Activated T-helper 17 cell treated with anti-CD3 and anti-CD28 coated beads, Interleukin-2, amount 50 U/mL, for 72 hours (primary cell): ENCODE measurements at regions not wholly inside any gene's neighbourhood (a gene's known extent, or its start where the extent isn't known, plus 50 kb on each side); places are given as distances from the start of the nearest gene placed in this dataset.

Experiments used
- ATAC-seq: fragments of 150-1000 bp; cut with Tn5 transposase; replicated peaks from 2 replicates; pipeline ENCODE4 v1.10.0; 2021; ENCODE audit warnings: mild to moderate bottlenecking, moderate library complexity
- H3K27ac Mint-ChIP-seq: one replicate; pipeline ENCODE4 v1.8.0; 2022; ENCODE audit warnings: mixed read lengths
- H3K27me3 Mint-ChIP-seq: one replicate; pipeline ENCODE4 v1.8.0; 2022; ENCODE audit warnings: mixed read lengths
- H3K36me3 Mint-ChIP-seq: one replicate; pipeline ENCODE4 v1.8.0; 2022; ENCODE audit warnings: low read depth, mild to moderate bottlenecking, mixed read lengths
- H3K4me1 Mint-ChIP-seq: one replicate; pipeline ENCODE4 v1.8.0; 2022; ENCODE audit warnings: mixed read lengths
- H3K4me3 Mint-ChIP-seq: one replicate; pipeline ENCODE4 v1.8.0; 2022; ENCODE audit warnings: mild to moderate bottlenecking, mixed read lengths
- H3K9me3 Mint-ChIP-seq: one replicate; pipeline ENCODE4 v1.8.0; 2022; ENCODE audit warnings: mixed read lengths

DNA sequence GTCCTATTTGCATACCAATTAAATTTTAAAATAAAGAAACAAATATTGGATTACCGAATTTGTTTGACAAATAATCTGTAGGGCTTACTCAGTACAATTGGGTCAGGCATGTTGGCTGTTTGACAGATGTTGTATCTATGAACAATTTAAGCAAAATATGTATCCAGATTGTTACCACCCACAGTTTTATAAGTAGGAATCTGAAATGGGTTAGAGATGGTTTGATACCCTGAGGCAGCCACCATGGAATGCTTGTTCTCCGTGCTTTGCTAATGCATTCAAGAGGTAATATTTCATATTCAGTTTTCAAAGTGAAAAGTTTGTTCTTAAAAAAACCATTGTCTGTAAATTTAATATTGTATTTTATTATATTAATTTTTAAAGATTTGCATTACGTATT lies 285.1 kb upstream of the ARRDC3 start:
- ATAC-seq, result no peak
- no peak overlapping the region for H3K4me3 Mint-ChIP-seq
- no peaks in the 10 kb centered on the region for H3K36me3 Mint-ChIP-seq
- no peak overlapping the region for H3K27ac Mint-ChIP-seq
- no peaks in the 10 kb centered on the region for H3K4me1 Mint-ChIP-seq
- peaks cover 4% of the 10 kb centered on the region for H3K27me3 Mint-ChIP-seq
- no peaks in the 10 kb centered on the region for H3K9me3 Mint-ChIP-seq

DNA sequence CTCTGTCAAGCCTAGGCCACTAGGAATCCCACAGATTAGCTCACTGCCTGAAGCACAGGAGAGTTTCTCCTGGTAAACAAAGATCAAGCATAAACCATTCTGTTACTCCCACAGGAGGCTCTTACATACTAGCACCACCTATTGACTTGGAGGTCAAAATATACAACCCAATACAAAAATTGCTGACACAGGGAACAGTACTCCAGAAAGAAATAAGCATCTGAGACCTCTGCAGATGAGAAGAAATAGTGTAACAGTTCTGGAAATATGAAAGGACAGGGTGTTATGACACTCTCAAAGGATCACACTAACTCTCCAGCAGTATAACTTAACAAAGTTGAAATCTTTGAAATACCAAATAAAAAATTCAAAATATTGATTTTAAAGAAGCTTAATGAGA lies 269.6 kb upstream of the ARRDC3 start:
- Mint-ChIP-seq H3K4me3 (no peak overlapping the region), H3K36me3 (no peaks in the 10 kb centered on the region), H3K9me3 (peaks cover 21% of the 10 kb centered on the region), H3K27me3 (peaks cover 8% of the 10 kb centered on the region), H3K27ac (no peak overlapping the region), H3K4me1 (no peaks in the 10 kb centered on the region)
- ATAC-seq, result no peak

DNA sequence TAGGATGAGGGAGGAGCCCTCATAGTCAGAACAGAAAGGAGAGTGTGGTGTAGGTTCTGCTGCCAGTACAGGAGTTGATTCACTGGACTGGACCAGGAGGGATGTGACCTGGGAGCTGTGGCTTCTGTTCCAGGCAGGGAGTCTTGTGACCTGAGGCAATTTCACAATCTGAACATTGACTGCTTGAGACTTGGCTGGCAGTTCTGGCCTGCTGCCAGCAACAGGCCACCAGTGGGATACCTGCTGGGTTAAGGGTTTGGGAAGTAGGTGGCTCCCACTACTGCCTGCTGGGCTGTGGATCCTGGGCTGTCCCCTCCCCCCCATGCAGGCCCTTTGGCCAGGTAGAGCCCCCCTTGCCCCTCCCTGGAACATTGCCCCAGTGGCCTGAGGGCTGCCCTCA lies 268.6 kb upstream of the ARRDC3 start:
- Mint-ChIP-seq H3K9me3 (peaks cover 18% of the 10 kb centered on the region), H3K4me1 (no peaks in the 10 kb centered on the region), H3K36me3 (no peaks in the 10 kb centered on the region), H3K27ac (no peak overlapping the region), H3K4me3 (no peak overlapping the region), H3K27me3 (peaks cover 12% of the 10 kb centered on the region)
- no peak for ATAC-seq

DNA sequence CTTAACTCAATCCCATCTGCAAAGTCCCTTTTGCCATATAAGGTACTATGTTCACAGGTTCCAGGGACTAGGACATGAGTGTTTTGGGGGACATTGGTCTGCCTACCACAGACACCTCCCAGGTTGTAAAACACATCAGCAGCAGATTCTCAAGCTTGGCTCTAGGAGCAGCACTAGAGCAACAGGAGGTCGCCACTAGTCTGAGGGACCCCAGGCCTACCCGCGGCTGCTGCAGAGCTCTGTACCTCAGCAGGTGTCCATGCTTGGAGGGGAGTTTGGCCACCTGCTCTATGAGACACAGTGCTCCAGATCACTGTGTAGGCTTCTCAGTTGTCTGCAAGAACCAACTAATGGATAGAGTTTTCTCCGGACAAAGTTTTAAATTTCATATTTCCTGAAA lies 262.2 kb upstream of the ARRDC3 start:
- no peak overlapping the region for H3K4me3 Mint-ChIP-seq
- H3K9me3 Mint-ChIP-seq, result peaks cover 3% of the 10 kb centered on the region
- H3K27ac Mint-ChIP-seq, result no peak overlapping the region
- no peaks in the 10 kb centered on the region for H3K4me1 Mint-ChIP-seq
- H3K27me3 Mint-ChIP-seq, result peaks cover 13% of the 10 kb centered on the region
- H3K36me3 Mint-ChIP-seq, result no peaks in the 10 kb centered on the region
- no peak for ATAC-seq

DNA sequence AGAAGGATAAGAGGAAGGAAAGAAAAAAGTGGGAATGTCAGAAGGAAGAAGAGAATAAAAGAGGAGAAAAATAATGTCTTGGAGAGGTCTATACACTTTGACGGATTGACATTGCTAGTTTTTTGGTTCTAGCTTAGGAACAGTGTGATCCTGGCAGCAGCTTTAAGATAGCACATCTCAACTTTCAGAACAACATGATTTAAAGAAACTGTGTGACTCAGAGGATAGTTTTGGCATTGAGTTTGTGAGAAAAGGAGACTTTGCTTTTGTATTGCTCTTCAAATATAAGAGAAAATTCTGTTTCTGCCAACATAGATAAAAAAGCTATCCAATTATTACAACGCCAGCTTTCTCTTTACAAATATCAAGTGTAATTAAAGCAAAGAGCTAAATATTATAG lies 260.7 kb upstream of the ARRDC3 start:
- H3K36me3 Mint-ChIP-seq, result no peaks in the 10 kb centered on the region
- H3K4me1 Mint-ChIP-seq, result no peaks in the 10 kb centered on the region
- no peak for ATAC-seq
- no peak overlapping the region for H3K4me3 Mint-ChIP-seq
- H3K27ac Mint-ChIP-seq, result no peak overlapping the region
- peaks cover 6% of the 10 kb centered on the region for H3K27me3 Mint-ChIP-seq
- no peaks in the 10 kb centered on the region for H3K9me3 Mint-ChIP-seq

DNA sequence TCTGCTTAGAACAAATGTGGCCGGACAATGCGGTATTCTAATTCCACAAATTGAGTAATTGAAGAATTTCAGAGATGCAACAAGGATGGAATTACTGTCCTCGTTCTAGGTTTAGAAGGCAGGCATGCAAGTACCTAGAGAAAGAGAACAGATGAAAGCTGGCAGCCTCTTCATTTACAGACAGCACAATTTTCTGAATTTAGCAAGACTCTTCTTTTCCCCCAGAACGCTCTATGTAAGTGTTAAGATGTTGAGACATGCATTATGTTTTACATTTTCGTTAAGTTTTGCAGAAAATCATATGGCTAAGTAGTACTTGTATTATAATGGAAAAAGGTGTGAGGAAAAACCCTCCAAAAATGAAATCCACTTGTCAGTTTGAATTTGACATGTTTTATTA lies 259.5 kb upstream of the ARRDC3 start:
- Mint-ChIP-seq H3K4me1 (no peaks in the 10 kb centered on the region), H3K27me3 (peaks cover 6% of the 10 kb centered on the region), H3K9me3 (no peaks in the 10 kb centered on the region), H3K27ac (no peak overlapping the region), H3K36me3 (no peaks in the 10 kb centered on the region), H3K4me3 (no peak overlapping the region)
- ATAC-seq, result no peak

DNA sequence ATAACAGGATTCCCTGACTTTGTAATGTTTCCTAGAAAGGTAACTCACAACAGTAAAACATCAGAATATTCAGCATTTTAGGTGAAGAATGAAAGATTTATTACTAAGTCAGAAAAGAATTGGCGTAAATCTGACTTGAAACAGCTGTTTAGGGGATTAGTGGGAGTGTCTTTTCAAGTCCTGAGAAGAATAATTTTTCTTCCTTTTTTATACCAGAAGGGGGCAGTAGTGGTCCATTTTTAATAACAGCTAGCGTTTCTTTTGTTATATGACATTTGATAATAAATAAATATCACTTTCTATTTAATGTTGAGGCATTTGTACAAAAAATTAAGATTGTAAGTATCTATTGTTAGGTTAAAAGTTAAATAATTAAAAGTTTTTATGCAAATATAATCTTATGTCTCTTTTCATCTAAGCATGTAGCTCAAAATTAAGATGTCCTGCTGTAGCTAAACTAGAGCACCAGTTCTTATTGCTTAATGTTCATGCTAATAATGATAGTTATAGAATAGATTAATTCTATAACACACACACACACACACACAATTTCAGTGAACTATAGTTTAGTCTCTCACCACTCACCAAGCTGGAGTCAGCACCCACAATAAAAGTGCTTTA lies 258.7 kb upstream of the ARRDC3 start:
- Mint-ChIP-seq H3K27ac (no peak overlapping the region), H3K4me1 (no peaks in the 10 kb centered on the region)

DNA sequence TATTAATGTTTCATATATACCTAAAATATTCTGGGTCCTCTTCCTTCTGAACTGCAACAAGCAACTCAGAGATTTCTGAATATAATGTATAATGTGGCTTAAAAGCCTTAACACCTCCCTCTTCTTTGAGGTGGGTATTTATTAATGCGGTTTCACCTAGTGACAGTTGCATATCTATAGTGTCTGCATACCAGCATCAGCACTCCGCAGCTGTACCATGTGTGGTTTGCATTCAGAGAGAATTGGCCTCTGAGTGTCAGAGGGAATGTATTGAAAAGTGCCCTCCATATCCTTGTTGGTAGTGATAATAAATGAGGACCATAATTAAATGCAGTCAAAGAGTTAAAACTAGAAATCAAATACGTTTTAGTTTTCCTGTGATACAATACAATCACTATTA lies 256.6 kb upstream of the ARRDC3 start:
- H3K4me3 Mint-ChIP-seq, result no peak overlapping the region
- H3K36me3 Mint-ChIP-seq, result no peaks in the 10 kb centered on the region
- H3K27ac Mint-ChIP-seq, result no peak overlapping the region
- ATAC-seq, result no peak
- peaks cover 2% of the 10 kb centered on the region for H3K27me3 Mint-ChIP-seq
- H3K4me1 Mint-ChIP-seq, result no peaks in the 10 kb centered on the region
- H3K9me3 Mint-ChIP-seq, result no peaks in the 10 kb centered on the region

More for the DNA sequence above, 258.7 kb upstream of the ARRDC3 start:
- Mint-ChIP-seq H3K27me3 (peaks cover 2% of the 10 kb centered on the region), H3K9me3 (no peaks in the 10 kb centered on the region), H3K4me3 (no peak overlapping the region), H3K36me3 (no peaks in the 10 kb centered on the region)
- ATAC-seq, result no peak

DNA sequence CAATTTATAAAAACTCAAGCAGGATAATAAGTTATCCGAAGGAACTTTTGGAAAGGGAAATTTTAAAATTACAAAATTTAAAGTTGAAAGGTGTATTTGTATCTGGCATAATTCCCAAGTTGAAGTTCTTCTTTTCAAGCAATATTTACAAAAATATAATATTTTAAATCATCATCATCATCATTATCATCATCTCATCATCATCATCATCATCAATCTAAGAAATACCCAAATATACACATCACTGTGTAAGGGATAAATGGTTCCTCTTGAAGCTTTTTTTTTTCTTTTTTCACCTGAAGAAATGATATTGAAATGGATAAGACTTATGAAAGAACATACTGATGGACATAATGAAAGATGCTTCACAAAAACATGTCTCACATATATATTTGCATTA lies 254.9 kb upstream of the ARRDC3 start:
- Mint-ChIP-seq H3K27ac (no peak overlapping the region), H3K4me1 (no peaks in the 10 kb centered on the region), H3K9me3 (no peaks in the 10 kb centered on the region), H3K27me3 (no peaks in the 10 kb centered on the region), H3K36me3 (no peaks in the 10 kb centered on the region), H3K4me3 (no peak overlapping the region)
- ATAC-seq, result no peak

DNA sequence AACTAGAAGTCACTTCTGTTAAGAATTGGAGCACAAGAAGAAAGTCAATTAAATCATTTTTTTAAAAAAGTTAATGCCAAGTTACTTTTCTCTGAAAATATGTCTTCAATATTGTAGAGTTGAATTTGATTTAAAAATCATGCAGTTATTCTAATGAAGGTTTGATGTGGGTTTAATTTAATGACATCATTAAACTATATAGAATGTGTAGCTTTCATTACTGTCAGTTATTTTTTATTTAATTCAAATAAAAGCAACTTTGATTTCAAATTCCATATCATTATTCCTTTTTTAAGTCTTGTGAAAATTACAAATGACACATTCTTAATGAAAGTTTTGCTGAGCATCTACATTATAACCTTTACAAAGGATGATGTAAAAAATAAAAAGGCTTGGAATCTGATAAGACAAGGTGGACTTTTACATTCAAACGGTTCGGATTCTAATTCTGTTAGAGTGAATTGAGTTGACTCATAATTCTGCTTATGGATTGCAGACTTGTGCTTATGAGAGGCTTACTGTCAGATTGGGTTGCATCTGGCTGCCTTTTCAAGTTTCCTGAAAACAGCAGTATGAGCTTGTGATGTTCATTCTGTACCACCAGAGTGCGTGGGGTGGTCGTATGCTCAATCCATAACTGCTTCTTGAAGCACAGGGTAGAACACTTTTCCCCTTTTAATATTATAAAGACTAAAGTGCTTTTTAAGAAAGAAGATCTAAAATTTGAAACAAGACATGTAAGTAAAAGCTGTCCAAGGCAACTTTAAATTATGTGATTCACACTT lies 253.0 kb upstream of the ARRDC3 start:
- H3K4me3 Mint-ChIP-seq, result no peak overlapping the region
- H3K4me1 Mint-ChIP-seq, result no peaks in the 10 kb centered on the region
- no peak overlapping the region for H3K27ac Mint-ChIP-seq
- no peaks in the 10 kb centered on the region for H3K9me3 Mint-ChIP-seq
- ATAC-seq, result no peak
- no peaks in the 10 kb centered on the region for H3K27me3 Mint-ChIP-seq
- H3K36me3 Mint-ChIP-seq, result no peaks in the 10 kb centered on the region

DNA sequence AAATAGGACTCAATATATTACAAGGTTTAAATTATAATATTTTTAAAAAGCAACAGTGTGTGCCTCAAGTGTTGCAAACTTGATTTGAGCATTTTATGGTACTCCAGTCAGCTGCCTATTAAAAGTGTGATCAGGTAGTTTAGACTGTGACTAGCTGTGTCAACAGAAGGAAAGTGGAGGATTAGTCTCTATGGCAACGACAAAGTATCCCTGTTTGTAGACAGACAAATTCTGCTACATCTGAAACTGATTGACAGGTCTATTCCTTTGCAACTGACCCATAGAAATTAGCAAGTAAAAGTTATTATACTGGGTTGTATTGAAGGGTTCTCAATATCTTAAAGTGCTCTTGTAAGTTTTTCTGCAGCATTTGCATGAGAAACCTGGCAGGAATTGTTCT lies 249.8 kb upstream of the ARRDC3 start:
- Mint-ChIP-seq H3K27ac (no peak overlapping the region), H3K4me3 (no peak overlapping the region), H3K9me3 (no peaks in the 10 kb centered on the region), H3K4me1 (no peaks in the 10 kb centered on the region), H3K27me3 (peaks cover 3% of the 10 kb centered on the region), H3K36me3 (no peaks in the 10 kb centered on the region)
- ATAC-seq, result no peak

DNA sequence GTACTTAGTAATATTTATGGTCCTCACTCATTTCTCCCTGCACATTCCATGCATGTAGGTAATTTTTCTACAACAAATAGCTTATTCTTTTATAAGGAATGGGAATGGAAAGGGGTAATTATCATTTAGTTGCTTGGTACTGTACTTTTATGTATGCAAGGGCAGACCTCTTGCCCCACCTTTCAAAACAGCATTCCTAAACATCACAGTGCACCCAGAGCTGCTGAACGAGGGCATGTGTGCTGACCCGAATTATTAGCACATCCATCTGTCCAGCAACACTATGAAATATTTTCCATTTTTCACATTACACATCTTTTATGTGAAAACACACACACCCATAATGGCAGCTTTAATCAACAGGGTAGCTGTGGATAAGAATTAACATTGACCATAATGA lies 228.6 kb upstream of the ARRDC3 start:
- H3K4me1 Mint-ChIP-seq, result no peaks in the 10 kb centered on the region
- H3K4me3 Mint-ChIP-seq, result no peak overlapping the region
- no peaks in the 10 kb centered on the region for H3K36me3 Mint-ChIP-seq
- no peaks in the 10 kb centered on the region for H3K27me3 Mint-ChIP-seq
- peaks cover 4% of the 10 kb centered on the region for H3K9me3 Mint-ChIP-seq
- ATAC-seq, result no peak
- no peak overlapping the region for H3K27ac Mint-ChIP-seq

DNA sequence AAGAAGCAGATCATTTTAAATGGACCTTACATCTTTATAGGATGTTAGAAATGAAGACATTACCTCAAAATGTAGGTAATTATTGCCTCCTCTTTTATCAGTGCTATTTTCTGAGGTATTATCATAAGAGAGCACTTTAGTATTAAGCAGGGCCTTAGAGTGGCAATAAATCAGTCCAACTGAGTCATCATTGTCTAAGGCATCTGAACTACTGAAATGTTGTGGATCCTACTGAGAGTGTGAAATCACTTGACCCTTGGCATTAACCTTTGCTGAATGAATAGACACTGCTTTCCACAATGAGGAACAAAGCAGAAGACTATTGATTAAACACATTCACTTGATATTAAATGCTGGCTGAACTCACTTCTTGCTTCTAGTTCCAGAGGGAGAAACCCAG lies 224.6 kb upstream of the ARRDC3 start:
- Mint-ChIP-seq H3K4me1 (no peaks in the 10 kb centered on the region), H3K27me3 (no peaks in the 10 kb centered on the region), H3K9me3 (no peaks in the 10 kb centered on the region), H3K4me3 (no peak overlapping the region), H3K27ac (no peak overlapping the region), H3K36me3 (no peaks in the 10 kb centered on the region)
- ATAC-seq, result no peak

DNA sequence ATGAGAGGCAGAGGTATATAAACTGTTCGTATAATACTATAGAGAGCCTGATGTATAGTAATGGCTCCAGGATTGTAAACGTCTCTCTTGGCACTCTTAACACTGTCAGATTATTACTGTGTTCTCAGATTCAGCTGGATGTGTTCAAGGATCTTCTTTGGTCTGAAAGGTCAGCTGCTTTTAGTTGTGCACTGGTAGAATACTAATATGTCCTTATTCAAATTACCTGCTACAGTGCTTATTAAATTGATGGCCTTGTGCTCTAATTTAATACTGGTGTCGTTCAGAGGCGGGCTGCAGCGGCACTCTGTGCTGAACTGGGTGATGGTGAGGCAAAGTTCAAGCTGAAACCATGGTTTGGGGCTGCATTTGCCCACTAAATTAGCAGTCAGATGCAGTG lies 216.7 kb upstream of the ARRDC3 start:
- no peak for ATAC-seq
- Mint-ChIP-seq H3K4me1 (no peaks in the 10 kb centered on the region), H3K9me3 (no peaks in the 10 kb centered on the region), H3K36me3 (no peaks in the 10 kb centered on the region), H3K4me3 (no peak overlapping the region), H3K27ac (no peak overlapping the region), H3K27me3 (no peaks in the 10 kb centered on the region)

DNA sequence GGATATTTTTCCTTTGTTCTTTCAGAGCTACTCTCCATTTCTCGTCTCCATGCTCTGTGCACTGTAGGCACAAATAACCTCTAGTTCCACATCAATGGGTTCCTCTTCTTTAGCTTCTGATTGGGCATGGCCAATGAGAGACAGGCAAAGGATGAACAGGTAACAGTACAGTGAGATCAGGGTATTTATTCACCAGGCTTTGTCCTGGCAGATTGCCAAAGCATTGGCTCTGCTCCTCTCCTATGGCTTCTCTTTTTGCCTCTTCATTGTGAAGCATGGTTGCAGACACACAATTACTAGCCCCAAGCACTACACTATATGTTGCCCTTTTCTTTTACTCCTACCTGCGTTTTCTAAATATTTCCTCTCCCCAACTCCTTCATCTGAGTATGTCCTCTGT lies 215.1 kb upstream of the ARRDC3 start:
- no peak for ATAC-seq
- Mint-ChIP-seq H3K36me3 (no peaks in the 10 kb centered on the region), H3K9me3 (no peaks in the 10 kb centered on the region), H3K4me3 (no peak overlapping the region), H3K27me3 (no peaks in the 10 kb centered on the region), H3K4me1 (no peaks in the 10 kb centered on the region), H3K27ac (no peak overlapping the region)
